ENCODE measurements at regions not wholly inside any gene's neighbourhood (a gene's known extent, or its start where the extent isn't known, plus 50 kb on each side); places are given as distances from the start of the nearest gene placed in this dataset.

GRCh38 chr15:45946111-45946510, 311.3 kb downstream of the SQOR start:
- Mint-ChIP-seq H3K9me3 (no peaks in the 10 kb centered on the region), H3K27ac (no peak overlapping the region), H3K36me3 (ENCODE audit: insufficient read depth in 2 of 2) (no peaks in the 10 kb centered on the region), H3K27me3 (ENCODE audit: low read depth) (no peaks in the 10 kb centered on the region), H3K4me1 (ENCODE audit: low read depth) (no peaks in the 10 kb centered on the region), H3K4me3 (no peak overlapping the region)
- ATAC-seq (replicated peaks in 1 of 2) = no peak
- DNase-seq = no peak

GRCh38 chr15:45948181-45948621, 313.4 kb downstream of the SQOR start:
- no peaks in the 10 kb centered on the region for H3K9me3 Mint-ChIP-seq
- no peak overlapping the region for H3K4me3 Mint-ChIP-seq
- no peak for DNase-seq
- no peaks in the 10 kb centered on the region for H3K4me1 Mint-ChIP-seq (ENCODE audit: low read depth)
- H3K27ac Mint-ChIP-seq = no peak overlapping the region
- no peaks in the 10 kb centered on the region for H3K36me3 Mint-ChIP-seq (ENCODE audit: insufficient read depth in 2 of 2)
- no peak for ATAC-seq (replicated peaks in 1 of 2)
- no peaks in the 10 kb centered on the region for H3K27me3 Mint-ChIP-seq (ENCODE audit: low read depth)

GRCh38 chr15:45958924-45959323, 324.1 kb downstream of the SQOR start:
- DNase-seq = no peak
- H3K4me1 Mint-ChIP-seq (ENCODE audit: low read depth) = no peaks in the 10 kb centered on the region
- ATAC-seq (replicated peaks in 1 of 2) = no peak
- H3K36me3 Mint-ChIP-seq (ENCODE audit: insufficient read depth in 2 of 2) = peaks cover 0 to 2% of the 10 kb centered on the region in 2 donors
- peaks cover 3 to 17% of the 10 kb centered on the region in 2 donors for H3K9me3 Mint-ChIP-seq
- no peaks in the 10 kb centered on the region for H3K27me3 Mint-ChIP-seq (ENCODE audit: low read depth)
- H3K4me3 Mint-ChIP-seq = no peak overlapping the region
- H3K27ac Mint-ChIP-seq = no peak overlapping the region

GRCh38 chr15:45962733-45963132, 327.9 kb downstream of the SQOR start:
- no peak overlapping the region for H3K27ac Mint-ChIP-seq
- peaks cover 0 to 2% of the 10 kb centered on the region in 2 donors for H3K36me3 Mint-ChIP-seq (ENCODE audit: insufficient read depth in 2 of 2)
- no peak for DNase-seq
- H3K27me3 Mint-ChIP-seq (ENCODE audit: low read depth) = no peaks in the 10 kb centered on the region
- H3K4me3 Mint-ChIP-seq = no peak overlapping the region
- no peak for ATAC-seq (replicated peaks in 1 of 2)
- no peaks in the 10 kb centered on the region for H3K4me1 Mint-ChIP-seq (ENCODE audit: low read depth)
- peaks cover 3 to 18% of the 10 kb centered on the region in 2 donors for H3K9me3 Mint-ChIP-seq

GRCh38 chr15:45970542-45970941, 335.7 kb downstream of the SQOR start:
- Mint-ChIP-seq H3K4me3 (no peak overlapping the region), H3K36me3 (ENCODE audit: insufficient read depth in 2 of 2) (no peaks in the 10 kb centered on the region), H3K9me3 (peaks cover 2 to 9% of the 10 kb centered on the region in 2 donors), H3K27ac (peak overlapping the region; percentile 48), H3K27me3 (ENCODE audit: low read depth) (no peaks in the 10 kb centered on the region), H3K4me1 (ENCODE audit: low read depth) (no peaks in the 10 kb centered on the region)
- DNase-seq = no peak
- ATAC-seq (replicated peaks in 1 of 2) = no peak

GRCh38 chr15:45980366-45980765, 345.5 kb downstream of the SQOR start:
- Mint-ChIP-seq H3K36me3 (ENCODE audit: insufficient read depth in 2 of 2) (no peaks in the 10 kb centered on the region), H3K4me1 (ENCODE audit: low read depth) (no peaks in the 10 kb centered on the region), H3K4me3 (no peak overlapping the region), H3K9me3 (peaks cover 0 to 2% of the 10 kb centered on the region in 2 donors), H3K27me3 (ENCODE audit: low read depth) (peaks cover 7% of the 10 kb centered on the region), H3K27ac (no peak overlapping the region)
- no peak for ATAC-seq (replicated peaks in 1 of 2)
- no peak for DNase-seq

- H3K9me3 Mint-ChIP-seq = peaks cover 2 to 3% of the 10 kb centered on the region in 2 donors
- no peaks in the 10 kb centered on the region for H3K4me1 Mint-ChIP-seq (ENCODE audit: low read depth)
- no peak for ATAC-seq (replicated peaks in 1 of 2)
- peaks cover 7% of the 10 kb centered on the region for H3K27me3 Mint-ChIP-seq (ENCODE audit: low read depth)
- no peak overlapping the region for H3K27ac Mint-ChIP-seq
- H3K36me3 Mint-ChIP-seq (ENCODE audit: insufficient read depth in 2 of 2) = no peaks in the 10 kb centered on the region
- H3K4me3 Mint-ChIP-seq = no peak overlapping the region
- no peak for DNase-seq
Observed at GRCh38 chr15:45981625-45982024, 346.8 kb downstream of the SQOR start.

- Mint-ChIP-seq H3K4me1 (ENCODE audit: low read depth) (no peaks in the 10 kb centered on the region), H3K4me3 (no peak overlapping the region), H3K27me3 (ENCODE audit: low read depth) (no peaks in the 10 kb centered on the region), H3K36me3 (ENCODE audit: insufficient read depth in 2 of 2) (no peaks in the 10 kb centered on the region), H3K27ac (no peak overlapping the region), H3K9me3 (peaks cover 0 to 6% of the 10 kb centered on the region in 2 donors)
- no peak for DNase-seq
- no peak for ATAC-seq (replicated peaks in 1 of 2)
Observed at GRCh38 chr15:45991863-45992262, 357.0 kb downstream of the SQOR start.

GRCh38 chr15:45993072-45993471, 358.2 kb downstream of the SQOR start:
- no peak overlapping the region for H3K27ac Mint-ChIP-seq
- peaks cover 0 to 6% of the 10 kb centered on the region in 2 donors for H3K9me3 Mint-ChIP-seq
- ATAC-seq (replicated peaks in 1 of 2) (no peak), DNase-seq (no peak)
- no peaks in the 10 kb centered on the region for H3K36me3 Mint-ChIP-seq (ENCODE audit: insufficient read depth in 2 of 2)
- no peaks in the 10 kb centered on the region for H3K4me1 Mint-ChIP-seq (ENCODE audit: low read depth)
- no peak overlapping the region for H3K4me3 Mint-ChIP-seq
- H3K27me3 Mint-ChIP-seq (ENCODE audit: low read depth) = no peaks in the 10 kb centered on the region

- ATAC-seq (replicated peaks in 1 of 2) (no peak), DNase-seq (no peak)
- no peak overlapping the region for H3K4me3 Mint-ChIP-seq
- no peaks in the 10 kb centered on the region for H3K27me3 Mint-ChIP-seq (ENCODE audit: low read depth)
- H3K27ac Mint-ChIP-seq = no peak overlapping the region
- H3K4me1 Mint-ChIP-seq (ENCODE audit: low read depth) = no peaks in the 10 kb centered on the region
- no peaks in the 10 kb centered on the region for H3K36me3 Mint-ChIP-seq (ENCODE audit: insufficient read depth in 2 of 2)
- peaks cover under 1 to 5% of the 10 kb centered on the region in 2 donors for H3K9me3 Mint-ChIP-seq
Observed at GRCh38 chr15:45993508-45993907, 358.7 kb downstream of the SQOR start.

GRCh38 chr15:45995800-45996199, 361.0 kb downstream of the SQOR start:
- no peaks in the 10 kb centered on the region for H3K27me3 Mint-ChIP-seq (ENCODE audit: low read depth)
- DNase-seq (no peak), ATAC-seq (replicated peaks in 1 of 2) (no peak)
- H3K4me3 Mint-ChIP-seq = no peak overlapping the region
- no peaks in the 10 kb centered on the region for H3K4me1 Mint-ChIP-seq (ENCODE audit: low read depth)
- no peaks in the 10 kb centered on the region for H3K36me3 Mint-ChIP-seq (ENCODE audit: insufficient read depth in 2 of 2)
- peaks cover 6 to 11% of the 10 kb centered on the region in 2 donors for H3K9me3 Mint-ChIP-seq
- H3K27ac Mint-ChIP-seq = no peak overlapping the region

GRCh38 chr15:46014532-46014931, 379.7 kb downstream of the SQOR start:
- DNase-seq = no peak
- Mint-ChIP-seq H3K27me3 (ENCODE audit: low read depth) (no peaks in the 10 kb centered on the region), H3K4me3 (no peak overlapping the region), H3K9me3 (peaks cover 13 to 26% of the 10 kb centered on the region in 2 donors), H3K4me1 (ENCODE audit: low read depth) (no peaks in the 10 kb centered on the region), H3K36me3 (ENCODE audit: insufficient read depth in 2 of 2) (peaks cover 0 to 2% of the 10 kb centered on the region in 2 donors), H3K27ac (no peak overlapping the region)
- no peak for ATAC-seq (replicated peaks in 1 of 2)

GRCh38 chr15:46034755-46035154, 399.9 kb downstream of the SQOR start:
- no peak for DNase-seq
- peaks cover 0 to 7% of the 10 kb centered on the region in 2 donors for H3K9me3 Mint-ChIP-seq
- no peak for ATAC-seq (replicated peaks in 1 of 2)
- no peak overlapping the region for H3K4me3 Mint-ChIP-seq
- H3K4me1 Mint-ChIP-seq (ENCODE audit: low read depth) = no peaks in the 10 kb centered on the region
- no peaks in the 10 kb centered on the region for H3K27me3 Mint-ChIP-seq (ENCODE audit: low read depth)
- no peak overlapping the region for H3K27ac Mint-ChIP-seq
- no peaks in the 10 kb centered on the region for H3K36me3 Mint-ChIP-seq (ENCODE audit: insufficient read depth in 2 of 2)

- no peaks in the 10 kb centered on the region for H3K27me3 Mint-ChIP-seq (ENCODE audit: low read depth)
- no peaks in the 10 kb centered on the region for H3K4me1 Mint-ChIP-seq (ENCODE audit: low read depth)
- H3K9me3 Mint-ChIP-seq = peaks cover 2 to 4% of the 10 kb centered on the region in 2 donors
- no peaks in the 10 kb centered on the region for H3K36me3 Mint-ChIP-seq (ENCODE audit: insufficient read depth in 2 of 2)
- DNase-seq = no peak
- no peak overlapping the region for H3K27ac Mint-ChIP-seq
- ATAC-seq (replicated peaks in 1 of 2) = no peak
- no peak overlapping the region for H3K4me3 Mint-ChIP-seq
Observed at GRCh38 chr15:46039703-46040102, 404.9 kb downstream of the SQOR start.
